ENCODE measurements at regions not wholly inside any gene's neighbourhood (a gene's known extent, or its start where the extent isn't known, plus 50 kb on each side); places are given as distances from the start of the nearest gene placed in this dataset.

DNA sequence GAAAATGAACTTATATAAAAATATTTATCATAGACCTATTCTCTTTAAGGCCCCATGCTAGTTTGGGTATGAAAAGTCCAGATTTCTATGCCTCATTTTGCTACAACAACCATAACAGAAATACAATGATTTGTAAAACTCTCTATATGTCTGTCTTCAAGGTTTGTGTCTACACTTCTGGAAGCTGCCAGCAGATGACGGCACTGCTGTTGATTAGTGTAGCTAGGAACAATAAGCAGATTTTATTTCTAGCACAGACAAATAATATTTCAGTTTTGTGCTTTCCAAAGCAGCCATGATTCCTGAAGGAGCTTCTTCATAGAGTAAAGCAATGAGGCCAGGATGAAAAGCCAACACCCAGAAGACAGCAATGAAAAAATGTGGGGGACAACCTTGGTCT, 779.6 kb upstream of the ADGRL2 start:
- TF ChIP-seq, protein P1, sequence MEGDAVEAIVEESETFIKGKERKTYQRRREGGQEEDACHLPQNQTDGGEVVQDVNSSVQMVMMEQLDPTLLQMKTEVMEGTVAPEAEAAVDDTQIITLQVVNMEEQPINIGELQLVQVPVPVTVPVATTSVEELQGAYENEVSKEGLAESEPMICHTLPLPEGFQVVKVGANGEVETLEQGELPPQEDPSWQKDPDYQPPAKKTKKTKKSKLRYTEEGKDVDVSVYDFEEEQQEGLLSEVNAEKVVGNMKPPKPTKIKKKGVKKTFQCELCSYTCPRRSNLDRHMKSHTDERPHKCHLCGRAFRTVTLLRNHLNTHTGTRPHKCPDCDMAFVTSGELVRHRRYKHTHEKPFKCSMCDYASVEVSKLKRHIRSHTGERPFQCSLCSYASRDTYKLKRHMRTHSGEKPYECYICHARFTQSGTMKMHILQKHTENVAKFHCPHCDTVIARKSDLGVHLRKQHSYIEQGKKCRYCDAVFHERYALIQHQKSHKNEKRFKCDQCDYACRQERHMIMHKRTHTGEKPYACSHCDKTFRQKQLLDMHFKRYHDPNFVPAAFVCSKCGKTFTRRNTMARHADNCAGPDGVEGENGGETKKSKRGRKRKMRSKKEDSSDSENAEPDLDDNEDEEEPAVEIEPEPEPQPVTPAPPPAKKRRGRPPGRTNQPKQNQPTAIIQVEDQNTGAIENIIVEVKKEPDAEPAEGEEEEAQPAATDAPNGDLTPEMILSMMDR (IDR thresholded peaks at IDR 0.05; ENCODE audit: low read depth, low read length, missing control alignments): no peak
- no peak for DNase-seq (ENCODE audit: extremely low read depth, low read depth)
- no peak overlapping the region for H3K4me3 ChIP-seq (replicated peaks; ENCODE audit: low read depth, low read length)

DNA sequence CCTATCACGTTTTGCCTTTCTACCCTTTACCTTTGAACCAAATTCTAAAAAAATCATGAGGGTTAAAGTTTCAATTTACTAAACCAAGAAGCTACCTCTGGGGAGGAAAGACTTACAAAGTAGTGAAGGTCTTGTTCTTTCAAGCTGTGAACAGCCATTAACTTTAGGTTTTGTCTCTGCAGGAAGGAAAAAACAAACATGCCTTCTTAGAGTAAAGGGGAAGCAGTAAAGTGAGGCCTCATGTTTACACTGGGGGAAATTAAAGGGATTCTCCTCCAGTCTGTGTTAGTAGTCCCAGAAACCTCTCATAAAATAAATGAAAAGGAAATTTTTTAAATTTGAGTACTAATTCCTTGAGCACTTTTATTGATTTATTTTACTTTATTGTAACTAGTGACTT, 780.2 kb upstream of the ADGRL2 start:
- no peak overlapping the region for H3K4me3 ChIP-seq (replicated peaks; ENCODE audit: low read depth, low read length)
- TF ChIP-seq, protein P1 (IDR thresholded peaks at IDR 0.05; ENCODE audit: low read depth, low read length, missing control alignments): no peak
- no peak for DNase-seq (ENCODE audit: extremely low read depth, low read depth)

DNA sequence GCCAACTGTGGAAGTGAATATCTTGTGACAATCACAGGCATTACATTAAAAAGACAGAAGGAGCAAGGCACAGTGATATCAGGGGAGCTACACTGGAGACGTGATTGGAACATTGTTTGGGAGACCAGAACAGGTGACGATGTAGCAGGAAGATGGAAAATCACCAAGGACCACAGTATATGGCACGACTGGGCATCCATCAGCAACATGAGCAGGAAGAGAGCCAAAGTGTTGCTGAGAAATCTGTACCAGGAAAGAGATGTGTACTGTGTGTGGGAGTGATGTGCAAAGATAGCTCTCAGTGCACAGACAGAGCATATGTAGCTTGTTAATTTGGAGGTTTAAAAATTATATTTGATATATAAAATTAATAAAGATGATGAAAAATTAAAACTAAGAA, 790.6 kb upstream of the ADGRL2 start:
- no peak for DNase-seq (ENCODE audit: extremely low read depth, low read depth)
- no peak overlapping the region for H3K4me3 ChIP-seq (replicated peaks; ENCODE audit: low read depth, low read length)
- TF ChIP-seq, protein P1 (IDR thresholded peaks at IDR 0.05; ENCODE audit: low read depth, low read length, missing control alignments): no peak

DNA sequence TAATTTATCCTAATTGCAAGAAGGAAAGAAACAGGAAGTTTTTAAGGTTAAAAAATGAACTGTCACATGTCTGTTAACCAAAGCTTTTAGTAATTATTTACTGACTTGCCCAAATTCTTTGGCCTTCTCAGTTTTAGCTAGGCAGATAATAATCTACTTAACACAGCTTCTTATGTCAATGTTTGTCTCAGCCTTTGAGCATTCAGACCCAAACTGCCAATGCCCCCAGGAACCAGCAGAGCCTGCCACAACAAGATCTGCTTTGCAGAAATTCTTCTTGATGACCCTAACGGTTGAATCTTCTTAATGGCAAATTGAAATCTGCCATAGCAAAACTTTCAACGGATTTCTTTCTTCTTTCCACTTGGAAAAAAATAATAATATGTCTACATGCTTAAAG, 792.4 kb upstream of the ADGRL2 start:
- H3K4me3 ChIP-seq (replicated peaks; ENCODE audit: low read depth, low read length): no peak overlapping the region
- TF ChIP-seq, protein P1 (IDR thresholded peaks at IDR 0.05; ENCODE audit: low read depth, low read length, missing control alignments): no peak
- no peak for DNase-seq (ENCODE audit: extremely low read depth, low read depth)

- no peak for DNase-seq (ENCODE audit: extremely low read depth, low read depth)
- H3K4me3 ChIP-seq (replicated peaks; ENCODE audit: low read depth, low read length): no peak overlapping the region
- TF ChIP-seq, protein P1 (IDR thresholded peaks at IDR 0.05; ENCODE audit: low read depth, low read length, missing control alignments): no peak
Observed at GRCh38 chr1:81007024-81007423, 793.7 kb upstream of the ADGRL2 start.

DNA sequence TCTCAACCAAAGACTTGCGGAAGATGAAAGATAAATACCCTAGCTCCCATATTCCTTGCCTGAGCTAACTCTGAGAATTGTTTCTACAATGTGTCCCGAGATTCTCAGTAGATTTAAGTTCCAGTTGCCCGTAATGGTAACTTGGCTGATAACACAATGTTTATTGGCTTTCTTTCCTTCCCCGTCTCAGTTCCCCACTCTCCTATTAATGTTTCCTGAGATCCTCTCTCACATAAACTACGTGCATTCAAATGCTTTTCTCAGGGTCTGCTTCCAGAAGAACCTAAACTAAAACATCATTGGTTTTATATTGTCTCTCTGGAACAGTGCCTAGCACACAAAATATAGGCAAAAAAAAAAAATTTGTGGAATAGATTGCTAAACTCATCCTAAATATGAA, 794.2 kb upstream of the ADGRL2 start:
- TF ChIP-seq, protein P1 (IDR thresholded peaks at IDR 0.05; ENCODE audit: low read depth, low read length, missing control alignments): no peak
- no peak for DNase-seq (ENCODE audit: extremely low read depth, low read depth)
- H3K4me3 ChIP-seq (replicated peaks; ENCODE audit: low read depth, low read length): no peak overlapping the region

DNA sequence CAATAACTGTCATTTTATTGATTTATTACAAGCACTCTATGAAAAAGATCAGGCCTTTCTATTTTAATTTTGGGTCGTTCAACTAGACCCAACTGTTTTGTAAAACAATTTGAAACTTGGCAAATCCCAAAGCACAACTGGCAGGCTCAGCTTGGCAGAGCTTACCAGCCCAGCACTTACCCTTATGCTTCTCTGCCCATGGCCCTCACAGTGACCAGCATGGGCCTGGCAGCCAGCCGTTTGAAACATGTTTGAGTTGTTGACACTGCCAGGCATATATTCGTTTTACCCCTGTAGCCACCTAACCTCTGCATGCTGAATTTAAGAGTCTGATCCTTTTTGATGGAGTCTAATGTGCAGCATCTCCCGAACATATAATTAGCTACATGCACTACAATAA, 796.7 kb upstream of the ADGRL2 start:
- no peak for DNase-seq (ENCODE audit: extremely low read depth, low read depth)
- TF ChIP-seq, protein P1 (IDR thresholded peaks at IDR 0.05; ENCODE audit: low read depth, low read length, missing control alignments): no peak
- H3K4me3 ChIP-seq (replicated peaks; ENCODE audit: low read depth, low read length): no peak overlapping the region
